HG03196 (cell line): ENCODE measurements at regions not wholly inside any gene's neighbourhood (a gene's known extent, or its start where the extent isn't known, plus 50 kb on each side); places are given as distances from the start of the nearest gene placed in this dataset.
"Not testable (repeated sequence)": the region's sequence is repeated elsewhere in the genome, so short reads cannot be mapped to it uniquely, and the experiment has no call there.

Source experiments
- ATAC-seq: cut with Tn5 transposase; IDR thresholded peaks from one replicate; pipeline ENCODE4 v1.9.1; 2021; ENCODE audit not compliant: unreplicated experiment

- not testable (repeated sequence) for ATAC-seq
These were observed 4092.8 kb upstream of the TPTE start for GRCh38 chr21:6428498-6429092.

GRCh38 chr21:6429924-6430323 is 4091.5 kb upstream of the TPTE start:
- ATAC-seq, result not testable (repeated sequence)

- not testable (repeated sequence) for ATAC-seq
These were observed 4088.2 kb upstream of the TPTE start for GRCh38 chr21:6433149-6433548.

GRCh38 chr21:6436205-6436604 is 4085.2 kb upstream of the TPTE start:
- not testable (repeated sequence) for ATAC-seq

GRCh38 chr21:6436971-6437833 is 4084.2 kb upstream of the TPTE start:
- ATAC-seq, result not testable (repeated sequence)

- ATAC-seq, result not testable (repeated sequence)
These were observed 4083.6 kb upstream of the TPTE start for GRCh38 chr21:6437834-6438187.

GRCh38 chr21:6439058-6439457 is 4082.3 kb upstream of the TPTE start:
- ATAC-seq, result not testable (repeated sequence)

- ATAC-seq, result not testable (repeated sequence)
These were observed 4066.6 kb upstream of the TPTE start for GRCh38 chr21:6454648-6455340.

GRCh38 chr21:6456011-6456661 is 4065.2 kb upstream of the TPTE start:
- not testable (repeated sequence) for ATAC-seq

- not testable (repeated sequence) for ATAC-seq
These were observed 4061.6 kb upstream of the TPTE start for GRCh38 chr21:6459761-6460160.

- not testable (repeated sequence) for ATAC-seq
These were observed 4060.0 kb upstream of the TPTE start for GRCh38 chr21:6461358-6461757.

GRCh38 chr21:6464419-6464818 is 4057.0 kb upstream of the TPTE start:
- not testable (repeated sequence) for ATAC-seq

- not testable (repeated sequence) for ATAC-seq
These were observed 4055.2 kb upstream of the TPTE start for GRCh38 chr21:6466081-6466698.

- not testable (repeated sequence) for ATAC-seq
These were observed 4054.7 kb upstream of the TPTE start for GRCh38 chr21:6466707-6467106.

GRCh38 chr21:6467189-6467774 is 4054.1 kb upstream of the TPTE start:
- ATAC-seq, result not testable (repeated sequence)

- not testable (repeated sequence) for ATAC-seq
These were observed 4053.5 kb upstream of the TPTE start for GRCh38 chr21:6467907-6468306.

GRCh38 chr21:6468331-6468860 is 4053.0 kb upstream of the TPTE start:
- not testable (repeated sequence) for ATAC-seq

- ATAC-seq, result not testable (repeated sequence)
These were observed 4047.0 kb upstream of the TPTE start for GRCh38 chr21:6474250-6474968.

GRCh38 chr21:6481116-6481515 is 4040.3 kb upstream of the TPTE start:
- ATAC-seq, result not testable (repeated sequence)
